GM18858 (cell line): ENCODE measurements at regions not wholly inside any gene's neighbourhood (a gene's known extent, or its start where the extent isn't known, plus 50 kb on each side); places are given as distances from the start of the nearest gene placed in this dataset.
"Not testable (repeated sequence)": the region's sequence is repeated elsewhere in the genome, so short reads cannot be mapped to it uniquely, and the experiment has no call there.

Source experiments
- ATAC-seq: cut with Tn5 transposase; IDR thresholded peaks from one replicate; pipeline ENCODE4 v1.9.1; 2021; ENCODE audit not compliant: unreplicated experiment

DNA sequence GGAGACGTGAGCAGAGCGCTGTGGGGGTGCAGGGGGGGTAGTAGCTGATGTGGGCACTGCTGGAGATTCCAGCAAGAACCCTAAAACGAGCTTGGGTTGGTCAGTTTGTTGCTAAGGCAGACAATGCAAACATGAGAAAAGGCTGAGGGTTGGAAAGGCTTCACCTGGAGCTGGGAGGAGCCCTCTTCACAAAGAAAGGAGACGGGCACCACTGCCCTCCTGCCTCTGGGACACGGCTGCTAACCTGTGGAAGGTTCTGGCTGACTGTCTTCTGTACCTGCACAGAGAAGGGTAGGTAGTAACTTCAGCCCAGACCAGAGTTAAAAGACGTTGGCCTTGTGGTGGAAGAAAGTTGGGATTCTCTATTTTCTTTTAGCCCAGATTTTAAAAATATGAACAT is 108.7 kb downstream of the SUCLA2 start:
- no peak for ATAC-seq

- no peak for ATAC-seq
These were observed 110.8 kb downstream of the SUCLA2 start for GRCh38 chr13:47890146-47890814.

- no peak for ATAC-seq
These were observed 114.8 kb downstream of the SUCLA2 start for GRCh38 chr13:47886314-47886713.

- ATAC-seq = no peak
These were observed 125.9 kb downstream of the SUCLA2 start for GRCh38 chr13:47875201-47875600.

DNA sequence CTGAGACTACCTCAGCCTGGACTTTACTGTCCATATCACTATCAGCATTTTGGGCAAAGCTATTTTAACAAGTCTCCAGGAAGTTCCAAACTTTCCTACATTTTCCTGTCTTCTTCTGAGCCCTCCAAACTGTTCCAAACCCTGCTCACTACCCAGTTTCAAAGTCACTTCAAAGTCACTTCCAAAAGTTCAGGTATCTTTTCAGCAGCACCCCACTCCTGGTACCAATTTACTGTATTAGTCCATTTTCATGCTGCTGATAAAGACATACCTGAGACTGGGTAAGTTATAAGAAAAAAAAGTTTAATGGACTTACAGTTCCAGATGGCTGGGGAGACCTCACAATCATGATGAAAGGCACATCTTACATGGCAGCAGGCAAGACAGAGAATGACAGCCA is 127.1 kb downstream of the SUCLA2 start:
- not testable (repeated sequence) for ATAC-seq

- not testable (repeated sequence) for ATAC-seq
These were observed 127.8 kb downstream of the SUCLA2 start for GRCh38 chr13:47873319-47873718.

- no peak for ATAC-seq
These were observed 131.3 kb downstream of the SUCLA2 start for GRCh38 chr13:47869776-47870175.

DNA sequence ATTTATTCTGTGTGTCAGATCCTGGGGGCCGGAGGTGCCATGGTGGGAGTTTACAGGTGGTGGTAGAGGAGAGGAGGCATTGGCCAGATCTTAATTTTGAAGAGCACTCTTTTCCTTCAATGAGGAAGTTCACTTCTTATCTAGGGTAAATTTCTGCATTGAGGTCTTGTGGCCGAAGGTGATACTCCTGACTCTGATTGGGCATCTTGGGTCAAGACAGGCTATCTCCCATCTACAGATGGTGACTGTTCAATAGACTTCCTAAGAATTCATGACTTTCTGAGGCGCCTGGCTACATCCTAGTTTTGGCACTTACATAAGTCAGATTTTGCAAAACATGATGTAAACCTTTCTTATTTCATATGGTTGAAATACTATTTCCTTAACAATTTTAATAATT is 135.2 kb downstream of the SUCLA2 start:
- ATAC-seq = no peak

DNA sequence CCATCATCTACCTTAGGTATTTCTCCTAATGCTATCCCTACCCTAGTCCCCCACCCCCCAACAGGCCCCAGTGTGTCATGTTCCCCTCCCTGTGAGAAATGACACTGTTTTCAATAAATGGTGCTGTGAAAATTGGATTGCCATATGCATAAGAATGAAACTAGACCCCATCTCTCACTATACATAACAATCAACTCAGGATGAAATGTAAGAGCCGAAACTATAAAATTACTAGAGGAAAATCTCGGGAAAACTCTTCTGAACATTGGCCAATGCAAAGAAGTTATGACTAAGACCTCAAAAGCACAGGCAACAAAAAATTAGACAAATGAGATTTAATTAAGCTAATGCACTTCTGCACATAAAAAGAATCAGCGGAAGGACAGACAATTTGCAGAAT is 138.2 kb downstream of the SUCLA2 start:
- ATAC-seq = no peak

GRCh38 chr13:47859165-47859564 is 141.9 kb downstream of the SUCLA2 start:
- no peak for ATAC-seq

DNA sequence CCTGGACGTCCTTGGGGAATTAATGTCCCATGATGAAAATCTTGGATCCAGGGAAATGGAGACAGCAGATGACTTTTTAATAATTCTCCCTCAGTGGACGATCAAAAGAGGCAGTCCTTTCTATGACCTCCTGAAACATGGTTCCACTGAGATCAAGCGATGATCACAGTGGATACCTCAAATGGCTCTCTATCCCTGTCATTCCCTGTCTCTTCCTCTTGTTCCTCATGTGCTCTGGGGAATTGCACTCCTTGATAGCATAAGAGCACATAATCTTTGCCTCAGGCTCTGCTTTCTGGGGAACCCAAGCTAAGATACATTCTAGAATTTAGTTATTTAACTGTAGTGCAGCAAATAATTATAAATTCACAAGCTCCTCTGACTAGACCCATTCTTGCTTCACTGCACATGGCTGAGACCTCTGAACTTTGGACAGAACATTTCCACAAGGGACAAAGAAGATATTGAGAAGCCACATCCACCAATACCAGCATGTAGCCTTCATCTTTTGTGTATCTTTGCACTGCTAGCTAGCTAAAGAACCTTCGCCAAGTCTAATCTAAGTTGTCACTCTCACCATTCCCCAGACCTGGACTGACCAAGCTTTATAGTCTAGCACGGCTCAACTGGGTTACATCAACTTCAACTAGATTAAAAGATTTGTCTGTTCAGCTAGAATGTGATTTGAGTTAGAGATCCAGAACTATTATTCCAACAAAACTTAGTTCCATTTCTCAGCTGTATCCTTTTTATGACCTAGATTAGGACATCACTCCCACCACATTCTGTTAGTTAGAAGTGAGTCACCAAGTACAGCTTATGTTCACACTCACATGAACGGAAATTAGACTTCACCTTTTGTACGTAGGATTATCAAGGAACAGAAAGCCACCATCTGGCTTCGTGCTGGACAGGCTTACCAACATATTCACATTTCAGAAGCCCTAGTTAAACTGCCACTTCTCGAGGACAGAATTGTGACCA is 142.7 kb downstream of the SUCLA2 start:
- ATAC-seq = no peak

DNA sequence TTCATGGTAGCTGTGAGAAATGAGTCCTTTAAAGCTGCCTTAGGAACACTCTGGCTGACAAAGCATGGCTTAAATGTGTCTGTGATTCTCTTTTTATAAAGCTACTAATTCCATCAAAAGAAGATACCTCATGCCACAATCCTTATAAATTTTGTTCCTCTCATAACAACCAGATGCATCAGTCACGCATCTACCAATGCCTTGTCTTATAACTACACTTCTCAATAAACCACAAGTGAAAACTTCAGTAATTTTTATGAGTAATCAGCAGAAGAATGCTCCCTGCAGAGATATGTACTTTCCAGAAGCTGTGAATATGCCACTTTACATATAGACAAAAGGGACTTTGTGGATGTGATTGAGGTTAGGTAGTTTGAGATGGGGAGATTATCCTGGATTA is 147.8 kb downstream of the SUCLA2 start:
- no peak for ATAC-seq

DNA sequence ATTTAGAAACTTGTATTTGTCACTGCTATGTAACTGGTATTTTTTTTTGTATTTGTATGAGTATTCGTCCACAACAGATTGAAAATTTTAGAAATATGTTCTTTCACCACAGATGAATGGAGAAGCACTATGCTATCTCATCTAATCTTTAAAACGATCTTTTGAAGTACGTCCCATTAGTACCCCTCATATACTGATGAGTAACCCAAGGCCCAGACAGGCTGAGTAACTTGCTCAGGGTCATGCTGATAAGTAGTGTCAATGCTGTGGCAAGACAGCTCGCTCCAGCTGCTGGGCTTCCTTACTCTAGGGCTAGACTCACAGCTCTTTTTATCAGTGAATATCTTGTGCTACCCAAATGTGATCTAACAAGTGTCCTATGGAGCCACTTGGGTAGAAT is 154.2 kb downstream of the SUCLA2 start:
- ATAC-seq = no peak

DNA sequence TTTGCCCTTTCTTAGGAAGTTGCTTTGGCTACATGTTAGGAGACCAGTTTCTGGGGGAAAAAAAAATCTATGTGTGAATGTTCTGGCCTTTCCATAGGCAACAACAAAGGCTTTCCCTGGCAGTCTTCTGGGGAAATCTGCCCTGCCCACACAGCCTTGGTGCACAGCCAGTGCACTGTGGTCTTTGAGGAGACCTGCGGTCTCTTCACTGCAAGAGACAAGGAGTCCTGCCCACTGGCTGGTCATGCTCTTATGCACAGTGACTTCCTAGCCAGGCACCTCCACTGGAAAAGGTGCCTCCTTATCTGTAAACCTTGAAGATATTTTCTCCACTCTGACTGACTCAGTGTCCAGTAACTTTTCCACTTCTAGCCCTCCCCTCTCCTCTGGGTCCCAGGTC is 155.1 kb downstream of the SUCLA2 start:
- no peak for ATAC-seq

DNA sequence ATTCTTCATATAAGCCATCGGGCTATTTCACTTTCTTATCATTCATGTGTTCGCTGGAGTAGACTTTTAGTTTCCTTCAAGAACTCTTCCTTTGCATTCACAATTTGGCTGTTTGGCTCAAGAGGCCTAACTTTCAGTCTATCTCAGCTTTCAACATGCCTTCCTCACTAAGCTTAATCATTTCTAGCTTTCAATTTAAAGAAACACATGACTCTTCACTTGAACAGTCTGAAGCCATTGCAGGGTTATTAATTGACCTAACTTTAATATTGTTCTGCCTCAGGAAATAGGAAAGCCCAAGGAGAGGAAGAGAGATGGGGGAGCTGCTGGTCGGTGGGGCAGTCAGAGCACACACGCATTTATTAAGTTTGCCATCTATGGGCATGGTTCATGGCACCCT is 158.1 kb downstream of the SUCLA2 start:
- peak; percentile 65 for ATAC-seq

DNA sequence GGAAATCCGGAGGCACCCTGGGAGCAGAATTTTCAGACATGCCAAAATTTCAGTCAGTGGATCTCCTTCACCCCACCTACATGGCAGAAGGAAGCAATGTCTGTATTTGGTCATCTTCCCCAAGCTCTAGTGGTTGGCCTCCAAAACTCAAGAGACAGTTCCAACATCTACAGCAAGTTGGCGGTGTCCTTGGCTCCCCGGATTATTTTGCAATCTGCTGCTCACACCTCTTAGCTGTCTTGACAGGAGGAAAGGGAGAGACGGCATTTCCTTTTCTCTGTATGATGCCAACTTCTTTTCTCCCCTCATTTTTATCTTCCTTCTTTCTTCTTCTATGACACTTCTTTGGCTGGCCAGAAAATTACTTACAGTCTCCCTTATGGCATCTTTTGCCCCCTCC is 159.9 kb downstream of the SUCLA2 start:
- ATAC-seq = no peak

GRCh38 chr13:47837906-47838305 is 163.2 kb downstream of the SUCLA2 start:
- ATAC-seq = no peak

DNA sequence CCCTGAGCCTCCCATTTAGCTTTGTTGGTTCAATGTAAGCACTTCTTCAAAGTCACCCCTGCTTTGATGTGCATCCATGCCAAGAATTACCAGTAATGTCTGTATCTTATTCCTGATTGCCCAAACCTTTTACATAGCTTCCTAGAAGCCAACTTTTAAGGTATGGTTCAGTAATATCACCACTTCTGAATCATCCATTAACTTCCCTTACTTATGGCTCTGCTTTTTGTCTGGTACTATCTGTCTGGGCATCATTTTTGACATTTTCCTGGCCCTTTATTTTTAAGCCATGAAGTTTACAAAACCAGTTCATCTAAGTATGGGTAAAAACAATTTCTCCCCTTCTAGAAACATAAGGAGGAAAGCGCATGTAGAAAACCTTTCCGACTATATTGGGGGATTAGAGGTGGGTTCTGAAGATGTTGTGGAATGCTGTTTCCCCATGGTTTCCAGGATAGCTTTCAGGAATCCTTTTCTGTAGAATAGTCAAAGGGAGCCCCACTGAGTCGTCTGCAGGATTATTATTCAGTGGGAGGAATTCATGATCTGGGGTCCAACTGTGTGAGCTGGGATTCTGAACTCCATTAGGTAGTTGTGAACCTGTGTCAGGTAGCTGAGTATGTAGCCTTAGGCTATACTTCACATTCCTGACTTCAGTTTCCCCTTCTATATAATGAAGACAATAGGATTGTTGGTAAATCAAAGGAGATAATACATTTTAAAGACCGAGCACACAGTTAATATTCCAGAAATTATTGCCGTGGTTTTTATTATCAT is 163.8 kb downstream of the SUCLA2 start:
- ATAC-seq = no peak

- ATAC-seq = no peak
These were observed 165.4 kb downstream of the SUCLA2 start for GRCh38 chr13:47835470-47836228.

DNA sequence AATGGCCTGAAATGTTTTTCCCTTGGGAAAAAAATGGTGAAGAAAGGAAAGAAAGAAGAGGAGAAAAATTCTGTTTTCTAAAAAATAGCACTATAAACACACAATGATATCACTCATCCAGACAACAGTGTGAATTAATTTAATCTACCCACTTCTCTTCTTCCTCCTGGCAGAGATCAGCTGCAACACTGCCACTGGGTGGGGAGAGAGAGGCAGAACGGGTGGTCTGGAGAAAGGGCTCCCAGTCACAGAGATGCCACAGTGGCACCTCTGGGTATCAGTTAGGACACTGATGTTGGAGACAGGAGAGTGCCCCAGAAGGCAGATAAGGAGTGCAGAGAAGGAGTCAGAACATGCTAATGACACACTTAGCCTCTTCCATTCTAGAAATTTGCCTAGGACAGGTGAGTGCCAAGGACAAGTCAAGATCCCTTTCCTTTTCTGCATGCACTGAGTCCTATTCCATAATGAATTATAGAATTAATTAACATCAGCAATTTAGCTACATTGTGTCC is 168.6 kb downstream of the SUCLA2 start:
- ATAC-seq = no peak

DNA sequence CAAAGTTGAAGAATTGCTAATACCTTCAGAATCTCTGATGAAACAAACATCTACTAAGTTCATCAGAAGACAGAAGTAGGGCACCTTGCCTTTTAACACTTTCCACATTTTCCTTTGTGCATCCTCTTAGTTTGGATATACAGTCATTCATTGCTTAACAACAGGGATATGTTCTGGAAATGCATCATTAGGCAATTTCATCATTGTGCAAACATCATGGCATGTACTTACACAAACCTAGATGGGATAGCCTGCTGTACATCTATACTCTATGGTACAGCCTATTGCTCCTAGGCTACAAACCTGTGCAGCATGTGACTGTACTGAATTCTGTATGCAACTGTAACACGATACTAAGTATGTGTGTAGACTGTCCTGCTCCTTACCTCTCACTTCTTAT is 169.8 kb downstream of the SUCLA2 start:
- ATAC-seq = no peak
